SU-DHL-6 (cell line): ENCODE measurements at regions not wholly inside any gene's neighbourhood (a gene's known extent, or its start where the extent isn't known, plus 50 kb on each side); places are given as distances from the start of the nearest gene placed in this dataset.

Source experiments
- H2AFZ ChIP-seq: fragments of 200-600 bp; sonication (generic); 2 replicates; pipeline ENCODE4 v1.6.1; 2014; ENCODE audit warnings: low read depth, mild to moderate bottlenecking, moderate library complexity, mixed read lengths, antibody characterized with exemption, low read length; ENCODE audit not compliant: severe bottlenecking
- H3F3A ChIP-seq: fragments of 200-600 bp; shearing (Covaris generic); 2 replicates; pipeline ENCODE4 v1.6.0; 2016; ENCODE audit warnings: antibody characterized with exemption, mild to moderate bottlenecking; ENCODE audit not compliant: insufficient read depth
- H3K27ac ChIP-seq: fragments of 200-600 bp; sonication (generic); 2 replicates; pipeline ENCODE4 v1.5.1; 2016; ENCODE audit warnings: low read depth, mild to moderate bottlenecking, low read length, moderate library complexity, mixed read lengths
- H3K27me3 ChIP-seq: fragments of 200-600 bp; sonication (generic), shearing (Covaris generic); 2 replicates; pipeline ENCODE4 v1.6.0; 2014; ENCODE audit warnings: mild to moderate bottlenecking, low read length
- H3K36me3 ChIP-seq: fragments of 200-600 bp; sonication (generic); 2 replicates; pipeline ENCODE4 v1.6.1; 2014; ENCODE audit warnings: mild to moderate bottlenecking, low read length, mixed read lengths
- H3K4me2 ChIP-seq: fragments of 300-600, 200-600 bp; shearing (Covaris generic), sonication (generic); 2 replicates; pipeline ENCODE4 v1.6.0; 2014; ENCODE audit warnings: low read length, low read depth, mild to moderate bottlenecking; ENCODE audit not compliant: poor library complexity, severe bottlenecking
- H3K4me3 ChIP-seq: fragments of 200-600 bp; sonication (generic); 2 replicates; pipeline ENCODE4 v1.5.1; 2014; ENCODE audit warnings: antibody characterized with exemption, low read length, mild to moderate bottlenecking, mixed read lengths; ENCODE audit not compliant: insufficient read depth, poor library complexity, severe bottlenecking
- H3K79me2 ChIP-seq: fragments of 200-600 bp; sonication (generic); 2 replicates; pipeline ENCODE4 v1.6.1; 2014; ENCODE audit warnings: mild to moderate bottlenecking, low read length, moderate library complexity; ENCODE audit not compliant: insufficient read depth
- H3K9ac ChIP-seq: fragments of 200-600 bp; sonication (generic); 2 replicates; pipeline ENCODE4 v1.7.0; 2014; ENCODE audit warnings: mild to moderate bottlenecking, low read length
- H3K9me2 ChIP-seq: fragments of 200-600 bp; sonication (generic); replicated peaks from 2 replicates; pipeline ENCODE4 v1.6.1; 2014; ENCODE audit warnings: low read length; ENCODE audit not compliant: insufficient read depth
- H3K9me3 ChIP-seq: fragments of 200-600 bp; sonication (generic); 2 replicates; pipeline ENCODE4 v1.6.1; 2014; ENCODE audit warnings: low read length, mixed read lengths; ENCODE audit not compliant: insufficient read depth
- H4K20me1 ChIP-seq: fragments of 200-600 bp; sonication (generic); 2 replicates; pipeline ENCODE4 v1.6.1; 2014; ENCODE audit warnings: low read depth, mild to moderate bottlenecking, antibody characterized with exemption, low read length, moderate library complexity, mixed read lengths
- CTCF ChIP-seq: fragments of 200-600 bp; sonication (generic); IDR thresholded peaks from one replicate; pipeline ENCODE4 v1.5.1; 2017; ENCODE audit warnings: antibody characterized with exemption, mild to moderate bottlenecking, low read length, moderate library complexity; ENCODE audit not compliant: insufficient read depth, poor library complexity, severe bottlenecking
- EZH2phosphoT487 ChIP-seq: fragments of 200-600 bp; sonication (generic), shearing (Covaris generic); conservative IDR thresholded peaks from 2 replicates; pipeline ENCODE4 v1.6.1; 2018; ENCODE audit warnings: mild to moderate bottlenecking, antibody characterized with exemption, low read length, moderate library complexity, mixed read lengths

DNA sequence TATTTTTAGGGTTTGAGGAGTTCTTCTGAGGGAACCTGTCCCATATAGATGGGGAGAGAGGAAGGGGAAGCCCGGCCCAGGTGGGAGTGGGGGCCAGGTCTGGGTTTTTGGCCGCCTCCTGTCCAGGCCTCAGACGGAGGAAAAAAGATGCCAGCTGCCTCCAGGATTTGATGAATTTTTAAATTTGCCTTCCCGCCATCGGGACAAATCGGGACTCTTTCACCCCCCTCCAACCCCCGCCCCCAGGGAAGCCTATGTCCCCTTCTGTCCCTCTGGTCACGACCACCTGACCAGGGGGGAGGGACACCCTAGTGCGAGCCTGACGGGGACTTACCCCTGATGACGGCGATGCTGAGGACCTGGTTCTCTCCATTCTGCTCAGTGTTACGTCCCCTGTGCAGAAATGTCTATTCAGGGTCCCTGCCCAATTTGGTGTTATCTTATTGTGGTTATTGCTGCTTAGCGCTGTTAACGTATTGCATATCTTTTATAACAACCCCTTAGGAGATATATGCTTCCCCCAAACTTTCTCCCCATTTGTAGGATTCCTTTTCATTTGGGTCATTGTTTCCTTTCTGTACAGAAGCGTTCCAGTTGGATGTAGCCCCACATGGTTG is 115.9 kb upstream of the GRK3 start:
- H3K36me3 ChIP-seq, result no peaks in the 10 kb centered on the region
- peak overlapping the region; percentile 86 for H3K4me2 ChIP-seq
- H3K27ac ChIP-seq, result peak overlapping the region; percentile 49
- peaks cover 9% of the 10 kb centered on the region for H3F3A ChIP-seq
- peaks cover 65% of the 10 kb centered on the region for H3K79me2 ChIP-seq
- H3K27me3 ChIP-seq, result no peaks in the 10 kb centered on the region
- H3K9ac ChIP-seq, result peak overlapping the region; percentile 92
- peak overlapping the region; percentile 98 for H3K4me3 ChIP-seq
- no peak for TF ChIP-seq CTCF
- peak overlapping the region; percentile 88 for H2AFZ ChIP-seq
- no peaks in the 10 kb centered on the region for H3K9me2 ChIP-seq
- no peaks in the 10 kb centered on the region for H3K9me3 ChIP-seq
- peaks cover 1% of the 10 kb centered on the region; the same call in 1 of the 2 replicates for H4K20me1 ChIP-seq

DNA sequence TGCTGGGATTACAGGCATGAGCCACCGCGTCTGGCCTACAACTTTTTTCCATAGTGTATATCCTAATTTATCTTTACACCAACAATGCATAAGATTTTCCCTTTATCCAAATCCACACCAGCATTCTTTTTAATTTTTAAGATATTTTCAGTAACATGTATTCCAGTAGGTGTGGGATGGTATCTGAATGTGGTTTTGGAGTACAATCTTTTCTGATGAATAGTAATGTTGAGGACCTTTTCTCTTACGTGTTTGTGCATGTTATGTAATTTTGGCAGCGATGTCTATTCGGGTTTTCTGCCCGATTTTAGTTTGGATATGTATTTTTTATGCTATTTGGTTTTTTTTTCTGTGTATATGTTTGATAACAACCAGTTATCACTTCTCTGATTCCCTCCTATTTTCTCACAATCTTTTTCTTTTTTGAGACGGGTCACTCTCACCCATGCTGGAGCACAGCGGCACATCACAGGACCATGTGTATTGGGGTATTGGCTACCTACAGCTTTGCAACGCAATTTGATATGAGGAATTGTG is 114.6 kb upstream of the GRK3 start:
- H4K20me1 ChIP-seq, result peaks cover 4% of the 10 kb centered on the region; the same call in 1 of the 2 replicates
- H3F3A ChIP-seq, result peaks cover 3% of the 10 kb centered on the region; the same call in 1 of the 2 replicates
- H3K4me3 ChIP-seq, result no peak overlapping the region
- no peaks in the 10 kb centered on the region for H3K9me2 ChIP-seq
- H2AFZ ChIP-seq, result no peak overlapping the region
- TF ChIP-seq EZH2phosphoT487 (no peak), CTCF (no peak)
- H3K9me3 ChIP-seq, result no peaks in the 10 kb centered on the region
- no peaks in the 10 kb centered on the region for H3K36me3 ChIP-seq
- H3K4me2 ChIP-seq, result peak overlapping the region; percentile 86
- H3K79me2 ChIP-seq, result peaks cover 78% of the 10 kb centered on the region
- H3K27ac ChIP-seq, result no peak overlapping the region
- H3K9ac ChIP-seq, result peak overlapping the region; percentile 92
- no peaks in the 10 kb centered on the region for H3K27me3 ChIP-seq

DNA sequence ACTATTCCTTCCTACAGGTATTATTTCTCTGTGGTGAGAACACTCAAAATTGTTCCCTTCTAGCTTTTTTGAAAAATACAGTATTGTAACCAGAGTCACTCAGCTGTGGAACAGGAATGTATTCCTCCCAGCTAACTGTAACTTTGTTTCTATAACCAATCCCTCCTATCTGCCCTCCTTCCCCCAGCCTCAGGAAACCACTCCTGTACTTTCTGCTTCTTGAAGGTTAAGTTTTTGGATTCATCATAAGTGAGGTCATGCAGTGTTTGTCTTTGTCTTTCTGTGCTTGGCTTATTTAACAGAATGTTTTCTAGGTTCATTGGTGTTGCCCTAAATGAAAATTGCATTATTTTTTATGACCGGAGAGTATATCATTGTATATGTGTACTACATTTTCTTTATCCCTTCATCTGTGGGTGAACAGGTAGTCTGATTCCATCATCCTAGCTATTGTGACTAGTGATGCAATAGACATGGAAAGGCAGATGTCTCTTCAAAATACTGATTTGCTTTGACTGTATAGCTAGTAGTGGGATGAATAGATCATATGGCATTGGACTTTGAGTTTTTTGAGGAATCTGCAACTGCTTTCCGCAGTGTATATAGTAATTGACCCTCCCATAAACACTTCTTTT is 112.9 kb upstream of the GRK3 start:
- TF ChIP-seq EZH2phosphoT487, result no peak
- TF ChIP-seq CTCF, result no peak
- H3K4me3 ChIP-seq, result no peak overlapping the region
- H2AFZ ChIP-seq, result no peak overlapping the region
- no peaks in the 10 kb centered on the region for H3K9me3 ChIP-seq
- no peaks in the 10 kb centered on the region for H3K36me3 ChIP-seq
- no peaks in the 10 kb centered on the region for H3K9me2 ChIP-seq
- H3K9ac ChIP-seq, result no peak overlapping the region
- peaks cover 4% of the 10 kb centered on the region; the same call in 1 of the 2 replicates for H4K20me1 ChIP-seq
- H3K27me3 ChIP-seq, result no peaks in the 10 kb centered on the region
- H3K27ac ChIP-seq, result no peak overlapping the region
- H3K4me2 ChIP-seq, result peak overlapping the region; percentile 12
- peaks cover 3% of the 10 kb centered on the region; the same call in 1 of the 2 replicates for H3F3A ChIP-seq
- H3K79me2 ChIP-seq, result peaks cover 82% of the 10 kb centered on the region
